ENCODE measurements at regions not wholly inside any gene's neighbourhood (a gene's known extent, or its start where the extent isn't known, plus 50 kb on each side); places are given as distances from the start of the nearest gene placed in this dataset.

DNA sequence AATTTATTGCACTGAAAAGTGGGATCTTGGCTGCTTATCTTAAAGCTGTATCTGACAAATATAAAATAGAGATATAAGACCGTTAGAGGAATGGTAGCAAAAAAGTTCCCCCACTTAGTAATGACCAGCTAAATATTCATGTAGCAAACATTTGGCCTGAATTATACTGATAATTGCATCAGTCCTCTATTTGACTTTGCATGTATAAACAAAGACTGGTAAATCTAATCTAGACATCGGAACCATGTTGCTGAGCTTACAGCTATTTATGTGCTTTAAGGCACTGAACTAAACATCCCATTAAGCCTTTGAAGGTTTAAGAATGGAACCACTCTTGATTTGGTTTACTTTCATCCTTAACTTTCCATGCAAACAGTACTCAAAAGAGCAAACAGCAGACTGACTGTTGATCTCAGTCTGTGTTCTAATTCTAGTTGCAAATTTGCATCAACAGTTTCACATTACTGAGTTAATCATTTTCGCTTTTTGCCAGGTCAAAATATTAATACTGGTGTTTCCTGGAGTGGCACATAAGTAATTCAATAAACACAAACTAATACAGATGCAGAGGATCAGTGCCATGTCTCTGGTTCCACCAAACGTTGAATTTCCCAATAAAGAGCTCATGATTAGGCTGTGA, 203.5 kb upstream of the HTR2A start:
- Histone ChIP-seq H3K79me1 (ENCODE audit: low read depth in 1 of 2, low read length in 2 of 2) (no peaks in the 10 kb centered on the region), H2BK5ac (ENCODE audit: low read depth, low read length, poor library complexity, severe bottlenecking) (no peak overlapping the region), H2BK15ac (ENCODE audit: low read depth, low read length) (no peak overlapping the region), H3K9me1 (ENCODE audit: insufficient read depth, low read length) (0 out of 2 replicates have a peak, but pooled peaks cover 3% of the 10 kb centered on the region), H3K9ac (ENCODE audit: low read depth, low read length) (no peak overlapping the region), H3K4ac (ENCODE audit: low read depth, low read length) (no peak overlapping the region), H4K8ac (ENCODE audit: low read depth in 2 of 2, low read length in 2 of 2) (no peak overlapping the region), H2AK5ac (ENCODE audit: low read depth, low read length) (no peak overlapping the region), H2BK20ac (ENCODE audit: low read depth, low read length) (no peak overlapping the region), H3K36me3 (ENCODE audit: control insufficient read depth, insufficient read depth, low read length) (no peaks in the 10 kb centered on the region), H3K14ac (replicated peaks; ENCODE audit: low read depth, low read length) (no peak overlapping the region), H2BK120ac (ENCODE audit: low read depth, low read length) (no peak overlapping the region), H3K27me3 (ENCODE audit: control insufficient read depth, insufficient read depth, low read length) (no peaks in the 10 kb centered on the region), H4K20me1 (ENCODE audit: insufficient read depth, low read length) (no peaks in the 10 kb centered on the region), H3K4me3 (ENCODE audit: insufficient read depth, low read depth, low read length) (no peak overlapping the region), H3K4me2 (ENCODE audit: low read depth, low read length) (no peak overlapping the region), H2AFZ (replicated peaks; ENCODE audit: low read length, poor library complexity) (no peak overlapping the region), H3K56ac (ENCODE audit: extremely low read depth, insufficient read depth, low read length) (no peak overlapping the region), H3K18ac (ENCODE audit: low read depth, low read length) (no peak overlapping the region), H2AK9ac (replicated peaks; ENCODE audit: low read depth, low read length, poor library complexity) (no peak overlapping the region), H4K91ac (ENCODE audit: insufficient read depth, low read depth, low read length) (no peak overlapping the region), H3K4me1 (ENCODE audit: control insufficient read depth, insufficient read depth, low read length) (no peaks in the 10 kb centered on the region), H3K9me3 (ENCODE audit: control insufficient read depth, insufficient read depth, low read length) (no peaks in the 10 kb centered on the region), H3K23ac (ENCODE audit: low read depth, low read length) (no peak overlapping the region), H4K5ac (ENCODE audit: low read depth, low read length) (no peak overlapping the region), H3K27ac (ENCODE audit: insufficient read depth, low read length) (no peak overlapping the region)
- no CpG with 5 or more reads among the region's 4 CpGs for WGBS, 2 experiments (ENCODE audit: extremely low coverage in 2 of 2, insufficient read length in 1 of 2)
- BruUV-seq (replicated peaks): no TSS peak
- ATAC-seq (ENCODE audit: low read depth) (peak; percentile 49), DNase-seq (peak; percentile 22)
- in situ Hi-C loops (cut with MboI; ENCODE audit: low sequenced_read_pairs): no loop called here
- CTCF ChIA-PET: interaction anchor here (1.3 kb wide), 1 partner anchor 12 kb away, joined by 5 read pairs; no protein-coding TSS in a partner anchor
- intact Hi-C loops (cut with micrococcal nuclease): no loop called here
- POLR2A ChIA-PET (ENCODE audit: unreplicated experiment): no interaction called here
- dilution Hi-C loops (cut with HindIII; ENCODE audit: low sequenced_read_pairs, unreplicated experiment): no loop called here
- TF ChIP-seq RAD21 (IDR thresholded peaks at IDR 0.05; ENCODE audit: low read length): no peak
- no peak for TF ChIP-seq CTCF (conservative IDR thresholded peaks at IDR 0.05; ENCODE audit: low read depth, low read length)
- TF ChIP-seq MXI1 (IDR thresholded peaks at IDR 0.05; ENCODE audit: borderline replicate concordance, low read depth, low read length): no peak
- no peak for TF ChIP-seq RCOR1 (IDR thresholded peaks at IDR 0.05; ENCODE audit: insufficient replicate concordance, low read length)
- no peak for TF ChIP-seq CEBPB (IDR thresholded peaks at IDR 0.05; ENCODE audit: low read depth, low read length)
- no peak for TF ChIP-seq FOS (IDR thresholded peaks at IDR 0.05; ENCODE audit: low read depth, low read length)
- TF ChIP-seq ELK1 (IDR thresholded peaks at IDR 0.05; ENCODE audit: borderline replicate concordance, low read depth, low read length): no peak
- TF ChIP-seq RFX5 (IDR thresholded peaks at IDR 0.05; ENCODE audit: low read depth, low read length): no peak
- no peak for TF ChIP-seq CHD1 (IDR thresholded peaks at IDR 0.05; ENCODE audit: low read depth, low read length)
- no peak for TF ChIP-seq MAFK (IDR thresholded peaks at IDR 0.05; ENCODE audit: low read depth, low read length)
- TF ChIP-seq SMC3 (IDR thresholded peaks at IDR 0.05; ENCODE audit: low read depth, low read length): no peak
- no peak for TF ChIP-seq BHLHE40 (IDR thresholded peaks at IDR 0.05; ENCODE audit: low read depth, low read length)
